ENCODE measurements at regions not wholly inside any gene's neighbourhood (a gene's known extent, or its start where the extent isn't known, plus 50 kb on each side); places are given as distances from the start of the nearest gene placed in this dataset.
"Not testable (repeated sequence)": the region's sequence is repeated elsewhere in the genome, so short reads cannot be mapped to it uniquely, and the experiment has no call there.

GRCh38 chr6:92404281-92404680 lies 1015.1 kb downstream of the EPHA7 start:
- no peak overlapping the region for H3K4me3 Mint-ChIP-seq
- CTCF ChIA-PET: no interaction called here
- intact Hi-C loops (cut with micrococcal nuclease): no loop called here
- H3K4me1 Mint-ChIP-seq (ENCODE audit: low read depth): no peaks in the 10 kb centered on the region
- H3K9me3 Mint-ChIP-seq: peaks cover 5% of the 10 kb centered on the region
- DNase-seq: no peak
- H3K27ac Mint-ChIP-seq: no peak overlapping the region
- H3K27me3 Mint-ChIP-seq (ENCODE audit: low read depth): no peaks in the 10 kb centered on the region
- H3K36me3 Mint-ChIP-seq (ENCODE audit: low read depth): no peaks in the 10 kb centered on the region

DNA sequence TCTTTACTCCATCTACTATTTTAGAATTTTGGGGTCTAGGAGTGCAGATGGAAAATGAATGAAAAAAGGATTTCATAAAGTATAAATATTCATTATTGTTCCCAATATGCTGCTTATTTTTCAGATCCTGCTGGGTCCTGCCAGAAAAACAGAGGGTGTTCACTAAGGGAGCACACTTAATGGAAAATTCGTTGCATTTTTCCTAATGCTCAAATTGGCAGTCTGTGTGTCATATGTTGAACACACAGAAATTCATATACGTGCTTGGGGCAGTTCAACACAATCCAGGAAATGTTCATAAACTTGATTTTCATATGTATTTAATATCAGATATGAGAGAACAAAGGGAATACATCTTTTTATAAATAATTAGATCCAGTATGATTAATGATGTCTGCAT lies 1019.4 kb downstream of the EPHA7 start:
- CTCF ChIA-PET: no interaction called here
- Mint-ChIP-seq H3K4me1 (ENCODE audit: low read depth) (no peaks in the 10 kb centered on the region), H3K9me3 (no peaks in the 10 kb centered on the region), H3K4me3 (no peak overlapping the region), H3K27ac (no peak overlapping the region), H3K36me3 (ENCODE audit: low read depth) (no peaks in the 10 kb centered on the region), H3K27me3 (ENCODE audit: low read depth) (no peaks in the 10 kb centered on the region)
- intact Hi-C loops (cut with micrococcal nuclease): no loop called here
- no peak for DNase-seq

GRCh38 chr6:92388706-92389105 lies 1030.7 kb downstream of the EPHA7 start:
- H3K27me3 Mint-ChIP-seq (ENCODE audit: low read depth); H3K4me1 Mint-ChIP-seq (ENCODE audit: low read depth); intact Hi-C loops (cut with micrococcal nuclease); H3K4me3 Mint-ChIP-seq; H3K9me3 Mint-ChIP-seq; CTCF ChIA-PET; DNase-seq; H3K27ac Mint-ChIP-seq; H3K36me3 Mint-ChIP-seq (ENCODE audit: low read depth): not testable (repeated sequence)

GRCh38 chr6:92380803-92381601 lies 1038.4 kb downstream of the EPHA7 start:
- no peak overlapping the region for H3K27ac Mint-ChIP-seq
- H3K36me3 Mint-ChIP-seq (ENCODE audit: low read depth): no peaks in the 10 kb centered on the region
- CTCF ChIA-PET: no interaction called here
- no peaks in the 10 kb centered on the region for H3K27me3 Mint-ChIP-seq (ENCODE audit: low read depth)
- H3K9me3 Mint-ChIP-seq: no peaks in the 10 kb centered on the region
- no peak for DNase-seq
- no peaks in the 10 kb centered on the region for H3K4me1 Mint-ChIP-seq (ENCODE audit: low read depth)
- no peak overlapping the region for H3K4me3 Mint-ChIP-seq
- intact Hi-C loops (cut with micrococcal nuclease): no loop called here

DNA sequence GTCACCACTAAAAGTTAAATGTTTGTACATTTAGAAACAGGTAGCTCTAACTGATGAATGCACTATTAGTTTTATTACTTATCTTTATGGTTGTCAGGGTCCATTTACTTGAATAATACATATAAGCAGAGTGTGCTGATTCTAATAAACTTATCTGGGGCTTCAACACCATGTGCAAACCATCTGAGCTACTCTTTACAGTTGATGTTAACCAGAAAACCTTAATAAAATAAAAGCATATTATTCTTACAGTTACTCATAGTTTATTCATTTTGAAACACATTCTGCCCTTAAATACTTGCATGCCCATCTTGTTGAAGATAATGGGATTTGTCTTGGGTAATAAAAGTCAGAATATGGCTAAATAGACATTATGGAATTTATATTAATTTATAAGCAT lies 1042.2 kb downstream of the EPHA7 start:
- CTCF ChIA-PET: no interaction called here
- no peaks in the 10 kb centered on the region for H3K4me1 Mint-ChIP-seq (ENCODE audit: low read depth)
- intact Hi-C loops (cut with micrococcal nuclease): no loop called here
- no peak overlapping the region for H3K27ac Mint-ChIP-seq
- H3K36me3 Mint-ChIP-seq (ENCODE audit: low read depth): no peaks in the 10 kb centered on the region
- DNase-seq: no peak
- H3K27me3 Mint-ChIP-seq (ENCODE audit: low read depth): no peaks in the 10 kb centered on the region
- no peak overlapping the region for H3K4me3 Mint-ChIP-seq
- no peaks in the 10 kb centered on the region for H3K9me3 Mint-ChIP-seq

- no peak overlapping the region for H3K4me3 Mint-ChIP-seq
- no peaks in the 10 kb centered on the region for H3K36me3 Mint-ChIP-seq (ENCODE audit: low read depth)
- H3K4me1 Mint-ChIP-seq (ENCODE audit: low read depth): no peaks in the 10 kb centered on the region
- intact Hi-C loops (cut with micrococcal nuclease): no loop called here
- CTCF ChIA-PET: no interaction called here
- H3K27ac Mint-ChIP-seq: no peak overlapping the region
- no peaks in the 10 kb centered on the region for H3K9me3 Mint-ChIP-seq
- no peaks in the 10 kb centered on the region for H3K27me3 Mint-ChIP-seq (ENCODE audit: low read depth)
- DNase-seq: no peak
Observed at GRCh38 chr6:92376691-92377090, 1042.7 kb downstream of the EPHA7 start.

GRCh38 chr6:92371211-92372208 lies 1047.8 kb downstream of the EPHA7 start:
- H3K4me3 Mint-ChIP-seq: no peak overlapping the region
- H3K27ac Mint-ChIP-seq: no peak overlapping the region
- no peak for DNase-seq
- no peaks in the 10 kb centered on the region for H3K36me3 Mint-ChIP-seq (ENCODE audit: low read depth)
- intact Hi-C loops (cut with micrococcal nuclease): no loop called here
- no peaks in the 10 kb centered on the region for H3K27me3 Mint-ChIP-seq (ENCODE audit: low read depth)
- peaks cover 1% of the 10 kb centered on the region for H3K9me3 Mint-ChIP-seq
- CTCF ChIA-PET: no interaction called here
- H3K4me1 Mint-ChIP-seq (ENCODE audit: low read depth): no peaks in the 10 kb centered on the region

DNA sequence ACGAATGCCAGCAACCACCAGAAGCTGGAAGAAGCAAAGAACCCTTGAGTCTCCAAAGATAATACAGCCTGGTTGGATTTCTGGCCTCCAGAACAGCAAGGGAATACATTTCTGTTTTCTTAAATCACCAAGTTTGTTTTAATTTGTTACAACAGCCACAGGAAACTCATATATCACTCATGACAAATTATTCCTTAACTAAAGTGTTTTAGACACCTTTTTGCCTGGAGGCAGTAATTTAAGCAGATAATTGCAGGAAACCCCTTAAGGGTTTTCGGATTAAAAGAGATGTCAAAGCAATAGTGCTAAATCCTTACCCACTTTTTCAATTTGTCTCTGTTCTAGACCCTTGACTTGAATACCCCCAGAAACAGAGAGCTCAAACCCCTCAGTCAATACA lies 1050.0 kb downstream of the EPHA7 start:
- intact Hi-C loops (cut with micrococcal nuclease): no loop called here
- CTCF ChIA-PET: no interaction called here

GRCh38 chr6:92364948-92365541 lies 1054.3 kb downstream of the EPHA7 start:
- intact Hi-C loops (cut with micrococcal nuclease): no loop called here
- CTCF ChIA-PET: no interaction called here
- Mint-ChIP-seq H3K27me3 (ENCODE audit: low read depth) (no peaks in the 10 kb centered on the region), H3K36me3 (ENCODE audit: low read depth) (no peaks in the 10 kb centered on the region), H3K4me1 (ENCODE audit: low read depth) (no peaks in the 10 kb centered on the region), H3K4me3 (no peak overlapping the region), H3K27ac (no peak overlapping the region), H3K9me3 (peaks cover 7% of the 10 kb centered on the region)
- no peak for DNase-seq

More for the DNA sequence above, 1050.0 kb downstream of the EPHA7 start:
- Mint-ChIP-seq H3K4me1 (ENCODE audit: low read depth) (no peaks in the 10 kb centered on the region), H3K27me3 (ENCODE audit: low read depth) (no peaks in the 10 kb centered on the region), H3K36me3 (ENCODE audit: low read depth) (no peaks in the 10 kb centered on the region), H3K4me3 (no peak overlapping the region), H3K9me3 (peaks cover 7% of the 10 kb centered on the region), H3K27ac (no peak overlapping the region)
- no peak for DNase-seq

DNA sequence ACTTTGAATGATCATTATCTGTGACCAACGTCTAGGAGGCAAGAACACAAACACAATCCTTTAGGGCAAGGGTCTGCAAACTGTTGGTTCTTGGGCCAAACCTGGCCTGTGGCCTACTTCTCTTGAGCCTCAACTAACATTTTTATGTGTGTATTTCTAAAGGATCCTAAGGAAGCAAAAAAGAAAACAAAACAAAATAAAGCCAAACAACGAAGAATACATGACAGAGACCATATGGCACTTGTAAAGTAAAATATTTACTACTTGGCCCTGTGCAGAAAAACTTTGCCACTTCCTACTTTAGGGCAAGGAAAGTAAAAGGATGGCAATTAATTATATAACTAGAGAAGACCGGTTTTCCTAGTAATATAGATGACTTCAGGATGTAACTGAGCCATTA lies 1056.2 kb downstream of the EPHA7 start:
- intact Hi-C loops (cut with micrococcal nuclease): no loop called here
- Mint-ChIP-seq H3K27me3 (ENCODE audit: low read depth) (no peaks in the 10 kb centered on the region), H3K27ac (no peak overlapping the region), H3K4me3 (no peak overlapping the region), H3K4me1 (ENCODE audit: low read depth) (no peaks in the 10 kb centered on the region), H3K36me3 (ENCODE audit: low read depth) (no peaks in the 10 kb centered on the region), H3K9me3 (peaks cover 7% of the 10 kb centered on the region)
- DNase-seq: no peak
- CTCF ChIA-PET: no interaction called here

- intact Hi-C loops (cut with micrococcal nuclease): no loop called here
- Mint-ChIP-seq H3K36me3 (ENCODE audit: low read depth) (no peaks in the 10 kb centered on the region), H3K4me1 (ENCODE audit: low read depth) (no peaks in the 10 kb centered on the region), H3K4me3 (no peak overlapping the region), H3K27ac (no peak overlapping the region), H3K9me3 (peaks cover 5% of the 10 kb centered on the region), H3K27me3 (ENCODE audit: low read depth) (no peaks in the 10 kb centered on the region)
- CTCF ChIA-PET: no interaction called here
- DNase-seq: no peak
Observed at GRCh38 chr6:92362404-92362803, 1057.0 kb downstream of the EPHA7 start.

GRCh38 chr6:92361990-92362389 lies 1057.4 kb downstream of the EPHA7 start:
- Mint-ChIP-seq H3K27me3 (ENCODE audit: low read depth) (no peaks in the 10 kb centered on the region), H3K4me3 (no peak overlapping the region), H3K9me3 (peaks cover 5% of the 10 kb centered on the region), H3K36me3 (ENCODE audit: low read depth) (no peaks in the 10 kb centered on the region), H3K4me1 (ENCODE audit: low read depth) (no peaks in the 10 kb centered on the region), H3K27ac (no peak overlapping the region)
- intact Hi-C loops (cut with micrococcal nuclease): no loop called here
- CTCF ChIA-PET: no interaction called here
- no peak for DNase-seq
